Thyroid gland (tissue), 4 donors: ENCODE measurements at regions not wholly inside any gene's neighbourhood (a gene's known extent, or its start where the extent isn't known, plus 50 kb on each side); places are given as distances from the start of the nearest gene placed in this dataset.

ENCODE experiments used
- CTCF ChIP-seq, 6 experiments: fragments of 200-600 bp in 3 of 6; fragments of 450-650 bp in 3 of 6; sonication (generic) in 3 of 6; IDR thresholded peaks; one replicate each; pipeline ENCODE4 v1.5.1; 2016 to 2019; ENCODE audit warnings: antibody characterized with exemption in 6 of 6, mild to moderate bottlenecking in 2 of 6, inconsistent platforms in 1 of 6, moderate library complexity in 1 of 6
- POLR2A ChIP-seq, 2 donors: fragments of 450-650 bp; IDR thresholded peaks; one replicate each; pipeline ENCODE4 v1.6.1; 2017; ENCODE audit warnings: antibody characterized with exemption in 2 of 2, mild to moderate bottlenecking in 2 of 2, moderate library complexity in 1 of 2

DNA sequence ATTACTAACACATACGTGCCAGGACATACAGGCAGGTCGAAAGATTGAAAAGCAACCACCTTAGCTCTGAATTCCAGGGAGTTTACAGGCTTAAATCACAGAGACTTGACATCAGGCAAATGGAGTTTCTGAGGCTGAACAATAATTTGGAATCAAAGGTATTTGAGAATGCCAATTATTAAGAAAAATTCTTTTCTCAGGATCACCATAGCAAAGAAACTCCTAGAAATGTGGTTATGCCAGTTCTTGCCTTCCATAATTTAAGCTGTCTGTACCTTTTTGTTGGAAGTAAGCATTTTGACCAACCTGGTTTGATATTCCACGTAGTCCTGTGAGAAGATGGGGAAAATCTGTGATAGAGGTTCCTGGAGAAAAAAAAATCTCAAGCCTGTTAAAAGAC is 312.4 kb upstream of the SMARCA2 start:
- TF ChIP-seq CTCF (IDR thresholded peaks at IDR 0.05) (no peak), POLR2A (IDR thresholded peaks at IDR 0.05) (no peak)
